IMR-90 (cell line): ENCODE measurements at regions not wholly inside any gene's neighbourhood (a gene's known extent, or its start where the extent isn't known, plus 50 kb on each side); places are given as distances from the start of the nearest gene placed in this dataset.

Experiments
- ATAC-seq: fragments of 200-7000 bp; cut with Tn5 transposase; 2 replicates; pipeline ENCODE4 v1.9.1; 2020; ENCODE audit warnings: low read depth, mild to moderate bottlenecking, moderate library complexity
- BruUV-seq: library from RNA; stranded (reverse); fragments of 400-500 nt; replicated peaks from 2 replicates; lab custom pipeline; 2021; lab: Mats Ljungman, UMichigan
- CTCF ChIA-PET: fragments of 300-600 bp; formaldehyde crosslinking; extraction: SDS; loops from one replicate; lab custom pipeline; 2021; ENCODE audit warnings: antibody characterized with exemption; lab: Yijun Ruan, JAX
- POLR2A ChIA-PET: fragments of 300-600 bp; sonication (Branson Sonifier 250); formaldehyde crosslinking; loops from one replicate; lab custom pipeline; 2022; ENCODE audit warnings: antibody characterized with exemption; ENCODE audit not compliant: unreplicated experiment; lab: Charles Lee
- DNase-seq: peaks from one replicate; pipeline ENCODE4 v3.0.0; 2013
- H2AFZ ChIP-seq: replicated peaks from 2 replicates; pipeline ENCODE3; 2013; ENCODE audit warnings: low read length, mild to moderate bottlenecking; ENCODE audit not compliant: poor library complexity
- H2AK5ac ChIP-seq: 2 replicates; pipeline ENCODE4 v1.6.1; 2013; ENCODE audit warnings: low read depth, low read length, inconsistent platforms
- H2AK9ac ChIP-seq: replicated peaks from 2 replicates; pipeline ENCODE3; 2013; ENCODE audit warnings: mild to moderate bottlenecking, low read depth, low read length, moderate library complexity; ENCODE audit not compliant: poor library complexity
- H2BK120ac ChIP-seq: 2 replicates; pipeline ENCODE4 v1.6.1; 2013; ENCODE audit warnings: low read depth, low read length, inconsistent platforms
- H2BK15ac ChIP-seq: 3 replicates; pipeline ENCODE4 v1.6.1; 2013; ENCODE audit warnings: low read depth, low read length, inconsistent platforms
- H2BK20ac ChIP-seq: 2 replicates; pipeline ENCODE4 v1.6.1; 2013; ENCODE audit warnings: low read depth, mild to moderate bottlenecking, inconsistent platforms, low read length, moderate library complexity
- H2BK5ac ChIP-seq: 2 replicates; pipeline ENCODE4 v1.6.1; 2013; ENCODE audit warnings: mild to moderate bottlenecking, low read depth, low read length, inconsistent platforms; ENCODE audit not compliant: poor library complexity, severe bottlenecking
- H3K14ac ChIP-seq: replicated peaks from 2 replicates; pipeline ENCODE4 v1.6.1; 2013; ENCODE audit warnings: low read depth, low read length, inconsistent platforms
- H3K18ac ChIP-seq: 2 replicates; pipeline ENCODE4 v1.6.1; 2013; ENCODE audit warnings: low read depth, low read length, control low read depth
- H3K23ac ChIP-seq: 2 replicates; pipeline ENCODE4 v1.6.1; 2013; ENCODE audit warnings: low read depth, low read length, inconsistent platforms
- H3K27ac ChIP-seq: 2 replicates; pipeline ENCODE4 v1.5.1; 2013; ENCODE audit warnings: mild to moderate bottlenecking, control low read depth, low read length; ENCODE audit not compliant: insufficient read depth
- H3K27me3 ChIP-seq: 2 replicates; pipeline ENCODE4 v1.6.1; 2013; ENCODE audit warnings: low read length; ENCODE audit not compliant: control insufficient read depth, insufficient read depth
- H3K36me3 ChIP-seq: 2 replicates; pipeline ENCODE4 v1.6.1; 2013; ENCODE audit warnings: low read length, mixed read lengths; ENCODE audit not compliant: control insufficient read depth, insufficient read depth
- H3K4ac ChIP-seq: 2 replicates; pipeline ENCODE4 v1.6.1; 2013; ENCODE audit warnings: low read depth, low read length, inconsistent platforms
- H3K4me1 ChIP-seq: 2 replicates; pipeline ENCODE4 v1.6.1; 2013; ENCODE audit warnings: low read length, mixed read lengths; ENCODE audit not compliant: control insufficient read depth, insufficient read depth
- H3K4me2 ChIP-seq: 2 replicates; pipeline ENCODE4 v1.6.1; 2013; ENCODE audit warnings: low read depth, mild to moderate bottlenecking, control low read depth, low read length, moderate library complexity
- H3K4me3 ChIP-seq: 2 replicates; pipeline ENCODE4 v1.5.1; 2013; ENCODE audit warnings: low read depth, mild to moderate bottlenecking, control low read depth, low read length, moderate library complexity; ENCODE audit not compliant: insufficient read depth
- H3K56ac ChIP-seq: 2 replicates; pipeline ENCODE4 v1.6.1; 2013; ENCODE audit warnings: low read length, inconsistent platforms; ENCODE audit not compliant: insufficient read depth; ENCODE audit errors: extremely low read depth
- H3K79me1 ChIP-seq, 2 experiments: 2 replicates each; pipeline ENCODE4 v1.6.1; 2013; ENCODE audit warnings: low read length in 2 of 2, inconsistent platforms in 1 of 2, low read depth in 1 of 2
- H3K9ac ChIP-seq: 2 replicates; pipeline ENCODE4 v1.6.1; 2013; ENCODE audit warnings: low read depth, low read length, control low read depth
- H3K9me1 ChIP-seq: 2 replicates; pipeline ENCODE4 v1.6.1; 2013; ENCODE audit warnings: low read length, inconsistent platforms; ENCODE audit not compliant: insufficient read depth
- H3K9me3 ChIP-seq: 2 replicates; pipeline ENCODE4 v1.6.1; 2013; ENCODE audit warnings: low read length; ENCODE audit not compliant: control insufficient read depth, insufficient read depth
- H4K20me1 ChIP-seq: 2 replicates; pipeline ENCODE4 v1.6.1; 2013; ENCODE audit warnings: low read length, inconsistent platforms; ENCODE audit not compliant: insufficient read depth
- H4K5ac ChIP-seq: 2 replicates; pipeline ENCODE4 v1.6.1; 2013; ENCODE audit warnings: mild to moderate bottlenecking, low read depth, low read length, control low read depth
- H4K8ac ChIP-seq, 2 experiments: 2 replicates each; pipeline ENCODE4 v1.6.1; 2013; ENCODE audit warnings: low read depth in 2 of 2, low read length in 2 of 2, control low read depth in 1 of 2, inconsistent platforms in 1 of 2
- H4K91ac ChIP-seq: 2 replicates; pipeline ENCODE4 v1.6.1; 2013; ENCODE audit warnings: low read depth, low read length, inconsistent platforms; ENCODE audit not compliant: insufficient read depth
- BHLHE40 ChIP-seq: fragments of 150-350 bp; IDR thresholded peaks from 2 replicates; pipeline ENCODE4 v1.6.1; 2016; ENCODE audit warnings: mild to moderate bottlenecking, low read depth, low read length
- CEBPB ChIP-seq: IDR thresholded peaks from 2 replicates; pipeline ENCODE4 v1.6.1; 2012; ENCODE audit warnings: low read depth, low read length, improper control_type of control experiment
- FOS ChIP-seq: fragments of 150-350 bp; IDR thresholded peaks from 2 replicates; pipeline ENCODE4 v1.6.1; 2016; ENCODE audit warnings: low read depth, low read length
- POLR2A ChIP-seq: IDR thresholded peaks from 2 replicates; pipeline ENCODE4 v1.6.1; 2012; ENCODE audit warnings: mild to moderate bottlenecking, low read depth, low read length
- RAD21 ChIP-seq: IDR thresholded peaks from 2 replicates; pipeline ENCODE4 v1.6.1; 2012; ENCODE audit warnings: low read length, improper control_type of control experiment
- RFX5 ChIP-seq: IDR thresholded peaks from 2 replicates; pipeline ENCODE4 v1.8.0; 2012; ENCODE audit warnings: low read depth, mild to moderate bottlenecking, low read length, moderate library complexity
- WGBS, 2 experiments: methylation state at CpG; one replicate each; pipeline versions ENCODE4 v1.1.5 to v1.1.7; 2013; ENCODE audit warnings: missing lambda C conversion rate in 2 of 2; ENCODE audit not compliant: insufficient read length in 1 of 2; ENCODE audit errors: extremely low coverage in 2 of 2; 5-methylcytosine and 5-hydroxymethylcytosine counted together
- dilution Hi-C: fragments of 300-500 bp; cut with HindIII; formaldehyde crosslinking; loops from one replicate; pipeline ENCODE4 v1.14.3; 2018; ENCODE audit warnings: low sequenced_read_pairs; ENCODE audit not compliant: unreplicated experiment
- in situ Hi-C: fragments of 300-500 bp; cut with MboI; formaldehyde crosslinking; loops from 3 replicates; pipeline ENCODE4 v1.14.3; 2019; ENCODE audit warnings: low sequenced_read_pairs, inconsistent platforms, mixed read lengths
- intact Hi-C: fragments of 100-400 bp; cut with micrococcal nuclease; formaldehyde crosslinking; loops from 2 replicates; pipeline ENCODE4 v1.10.0; 2022
- TF ChIP-seq, protein P1 (sequence below): conservative IDR thresholded peaks from 2 replicates; pipeline ENCODE4 v1.5.1; 2012; ENCODE audit warnings: mild to moderate bottlenecking, low read depth, low read length, improper control_type of control experiment

DNA sequence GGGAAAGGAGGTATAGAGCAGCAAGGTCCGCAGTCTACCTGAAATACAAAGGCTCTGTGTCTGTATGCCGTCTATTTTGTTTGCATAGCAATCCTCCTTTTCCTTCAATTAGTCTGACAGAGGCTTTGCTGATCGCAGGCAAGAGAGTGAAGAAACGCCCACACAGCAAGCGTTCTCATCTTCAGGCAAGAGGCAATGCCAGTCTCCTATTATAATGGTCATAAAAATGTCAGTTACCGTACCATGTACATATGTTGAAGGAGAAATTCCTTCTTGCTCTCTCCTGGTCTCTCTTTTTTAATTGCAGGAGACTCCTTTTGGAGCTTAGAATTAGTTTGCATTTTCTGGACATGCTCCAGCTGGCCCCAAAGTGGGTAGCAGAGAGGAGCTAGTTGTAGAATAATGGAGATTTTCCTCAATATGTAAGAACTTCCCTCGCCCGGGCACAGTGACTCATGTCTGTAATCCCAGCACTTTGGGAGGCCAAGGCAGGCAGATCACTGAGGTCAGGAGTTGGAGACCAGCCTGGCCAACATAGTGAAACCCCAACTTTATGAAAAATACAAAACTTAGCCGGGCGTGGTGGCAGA, 139.5 kb downstream of the PFKFB3 start:
- no peak overlapping the region for H2BK120ac ChIP-seq
- H2BK5ac ChIP-seq = no peak overlapping the region
- 50% methylated on average over 3 of the region's 10 CpGs; no CpG with 5 or more reads in 1 of the 2 experiments for WGBS, 2 experiments
- dilution Hi-C loops = no loop called here
- H4K20me1 ChIP-seq = no peaks in the 10 kb centered on the region
- CTCF ChIA-PET = no interaction called here
- H2AK9ac ChIP-seq = no peak overlapping the region
- H3K36me3 ChIP-seq = no peaks in the 10 kb centered on the region
- no peak overlapping the region for H2AK5ac ChIP-seq
- in situ Hi-C loops = no loop called here
- no peak for DNase-seq
- no peak overlapping the region for H3K18ac ChIP-seq
- H3K4me1 ChIP-seq = no peaks in the 10 kb centered on the region
- H3K27ac ChIP-seq = no peak overlapping the region
- H3K27me3 ChIP-seq = no peaks in the 10 kb centered on the region
- ATAC-seq = no peak
- H3K4me3 ChIP-seq = no peak overlapping the region
- intact Hi-C loops = no loop called here
- no peak overlapping the region for H3K4ac ChIP-seq
- H2BK20ac ChIP-seq = no peak overlapping the region
- H3K79me1 ChIP-seq = no peaks in the 10 kb centered on the region
- H3K4me2 ChIP-seq = no peak overlapping the region
- TF ChIP-seq FOS (no peak), RFX5 (no peak), BHLHE40 (no peak), RAD21 (no peak), POLR2A (no peak), CEBPB (no peak)
- TF ChIP-seq, protein P1, sequence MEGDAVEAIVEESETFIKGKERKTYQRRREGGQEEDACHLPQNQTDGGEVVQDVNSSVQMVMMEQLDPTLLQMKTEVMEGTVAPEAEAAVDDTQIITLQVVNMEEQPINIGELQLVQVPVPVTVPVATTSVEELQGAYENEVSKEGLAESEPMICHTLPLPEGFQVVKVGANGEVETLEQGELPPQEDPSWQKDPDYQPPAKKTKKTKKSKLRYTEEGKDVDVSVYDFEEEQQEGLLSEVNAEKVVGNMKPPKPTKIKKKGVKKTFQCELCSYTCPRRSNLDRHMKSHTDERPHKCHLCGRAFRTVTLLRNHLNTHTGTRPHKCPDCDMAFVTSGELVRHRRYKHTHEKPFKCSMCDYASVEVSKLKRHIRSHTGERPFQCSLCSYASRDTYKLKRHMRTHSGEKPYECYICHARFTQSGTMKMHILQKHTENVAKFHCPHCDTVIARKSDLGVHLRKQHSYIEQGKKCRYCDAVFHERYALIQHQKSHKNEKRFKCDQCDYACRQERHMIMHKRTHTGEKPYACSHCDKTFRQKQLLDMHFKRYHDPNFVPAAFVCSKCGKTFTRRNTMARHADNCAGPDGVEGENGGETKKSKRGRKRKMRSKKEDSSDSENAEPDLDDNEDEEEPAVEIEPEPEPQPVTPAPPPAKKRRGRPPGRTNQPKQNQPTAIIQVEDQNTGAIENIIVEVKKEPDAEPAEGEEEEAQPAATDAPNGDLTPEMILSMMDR = no peak
- H2BK15ac ChIP-seq = no peak overlapping the region
- H3K9ac ChIP-seq = no peak overlapping the region
- H3K9me3 ChIP-seq = peaks cover 2% of the 10 kb centered on the region
- H3K56ac ChIP-seq = no peak overlapping the region
- H2AFZ ChIP-seq = no peak overlapping the region
- no peak overlapping the region for H3K14ac ChIP-seq
- H3K23ac ChIP-seq = no peak overlapping the region
- no peak overlapping the region for H4K5ac ChIP-seq
- no peak overlapping the region for H4K8ac ChIP-seq
- BruUV-seq = no TSS peak
- no peaks in the 10 kb centered on the region; the same call in 1 of the 2 replicates for H3K9me1 ChIP-seq
- no peak overlapping the region for H4K91ac ChIP-seq
- POLR2A ChIA-PET = no interaction called here
